ENCODE measurements at regions not wholly inside any gene's neighbourhood (a gene's known extent, or its start where the extent isn't known, plus 50 kb on each side); places are given as distances from the start of the nearest gene placed in this dataset.

DNA sequence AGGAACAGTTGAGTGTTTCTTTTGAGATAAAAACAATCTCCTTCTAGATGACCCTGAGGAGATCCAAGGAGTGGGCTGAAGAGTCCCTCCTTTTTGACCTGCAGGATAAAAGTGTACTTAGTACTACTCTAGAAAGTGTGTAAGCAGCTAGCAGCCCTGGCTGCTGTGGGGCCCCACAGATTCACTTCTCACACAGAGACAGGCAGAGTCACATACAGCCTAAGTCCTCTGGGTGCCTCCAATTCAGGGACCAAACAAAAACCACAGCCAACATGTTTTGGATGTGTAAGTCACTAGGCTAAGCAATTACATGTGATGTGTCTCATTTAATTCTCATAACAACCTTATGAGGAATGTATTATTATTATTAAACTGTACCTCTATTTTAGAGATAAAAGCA, 97.1 kb downstream of the TMEM100 start:
- Mint-ChIP-seq H3K27ac (ENCODE audit: low read depth) (no peak overlapping the region), H3K4me1 (no peaks in the 10 kb centered on the region), H3K27me3 (peaks cover 32% of the 10 kb centered on the region), H3K36me3 (ENCODE audit: insufficient read depth) (no peaks in the 10 kb centered on the region), H3K9me3 (no peaks in the 10 kb centered on the region), H3K4me3 (no peak overlapping the region)
- no peak for DNase-seq (ENCODE audit: low spot score in 2 of 2)
- ATAC-seq (replicated peaks; ENCODE audit: extremely low read depth, poor library complexity, severe bottlenecking) = no peak

DNA sequence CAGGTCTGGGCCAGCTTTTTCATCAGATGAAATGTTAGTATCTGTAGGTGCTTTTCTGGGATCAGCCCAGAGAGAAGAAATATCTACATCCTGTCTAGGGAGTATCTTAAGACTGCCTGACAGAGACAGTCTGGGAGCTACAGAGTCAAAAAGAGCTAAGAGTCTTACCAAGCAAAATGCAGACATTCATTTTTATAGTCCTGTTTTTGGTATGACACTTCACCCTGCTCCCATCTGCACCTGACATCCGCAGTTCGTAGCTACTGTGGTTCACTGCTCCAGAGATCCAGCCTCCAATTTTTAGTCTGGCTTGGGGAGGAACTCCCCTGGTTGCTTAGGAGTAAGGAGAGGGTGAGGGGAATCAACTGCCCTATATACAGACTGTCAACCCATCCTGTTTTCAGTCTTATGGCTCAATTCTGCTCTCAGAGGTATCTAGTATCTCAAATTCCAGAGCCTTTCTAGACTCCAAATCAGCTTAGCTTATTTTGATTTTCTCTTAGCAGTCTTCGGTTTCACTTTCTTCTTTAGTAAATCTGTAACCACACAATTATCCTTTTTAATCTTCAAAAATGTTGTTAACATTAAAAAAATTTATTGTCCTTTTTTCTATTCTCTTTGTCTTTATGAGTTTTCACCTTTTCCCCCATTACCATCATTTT, 97.8 kb downstream of the TMEM100 start:
- Mint-ChIP-seq H3K36me3 (ENCODE audit: insufficient read depth) (no peaks in the 10 kb centered on the region), H3K27me3 (peaks cover 32% of the 10 kb centered on the region), H3K9me3 (no peaks in the 10 kb centered on the region), H3K4me1 (no peaks in the 10 kb centered on the region), H3K4me3 (no peak overlapping the region), H3K27ac (ENCODE audit: low read depth) (no peak overlapping the region)
- no peak for DNase-seq (ENCODE audit: low spot score in 2 of 2)
- ATAC-seq (replicated peaks; ENCODE audit: extremely low read depth, poor library complexity, severe bottlenecking) = no peak

DNA sequence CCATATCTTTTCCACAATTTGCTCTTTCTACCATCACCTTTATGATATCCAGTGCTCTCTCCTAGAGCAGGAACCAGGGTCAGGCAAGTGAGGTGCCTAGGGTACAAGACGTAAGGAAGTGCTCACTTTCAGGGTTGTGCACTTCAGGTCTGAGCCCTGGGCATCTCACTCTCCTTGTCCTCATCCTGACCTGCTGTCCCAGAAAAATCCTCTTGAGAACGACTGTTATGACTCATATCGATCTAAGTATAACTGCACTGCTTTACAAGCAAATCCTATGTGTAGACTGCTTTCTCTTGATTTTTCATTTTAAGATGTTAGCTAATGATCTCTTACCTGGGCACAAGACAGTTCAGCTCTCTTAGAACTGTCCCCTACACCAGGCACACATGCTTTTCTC, 100.1 kb downstream of the TMEM100 start:
- H3K36me3 Mint-ChIP-seq (ENCODE audit: insufficient read depth) = no peaks in the 10 kb centered on the region
- H3K4me1 Mint-ChIP-seq = no peaks in the 10 kb centered on the region
- DNase-seq (ENCODE audit: low spot score in 2 of 2) (no peak), ATAC-seq (replicated peaks; ENCODE audit: extremely low read depth, poor library complexity, severe bottlenecking) (no peak)
- H3K9me3 Mint-ChIP-seq = no peaks in the 10 kb centered on the region
- no peak overlapping the region for H3K4me3 Mint-ChIP-seq
- H3K27me3 Mint-ChIP-seq = peaks cover 46% of the 10 kb centered on the region
- H3K27ac Mint-ChIP-seq (ENCODE audit: low read depth) = no peak overlapping the region

DNA sequence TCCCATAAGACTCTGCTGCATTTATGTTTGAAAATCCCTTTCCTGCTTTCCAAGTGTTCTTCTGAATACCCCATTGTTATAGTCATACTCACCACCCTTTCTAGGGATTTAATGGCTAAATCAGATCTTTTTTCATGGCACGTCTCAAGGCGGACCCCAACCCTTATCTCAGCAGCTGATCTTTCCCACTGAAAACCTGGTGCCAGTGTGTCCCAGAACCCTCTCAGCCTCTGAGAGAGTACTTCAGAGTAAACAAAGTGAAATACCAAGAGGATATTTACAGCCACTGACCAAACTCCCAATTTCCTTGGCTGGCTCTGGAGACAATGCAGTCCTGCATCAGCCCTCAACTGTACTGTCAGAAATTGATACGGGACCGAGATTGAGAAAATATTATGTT, 101.7 kb downstream of the TMEM100 start:
- Mint-ChIP-seq H3K36me3 (ENCODE audit: insufficient read depth) (no peaks in the 10 kb centered on the region), H3K4me3 (no peak overlapping the region), H3K4me1 (no peaks in the 10 kb centered on the region), H3K27ac (ENCODE audit: low read depth) (no peak overlapping the region), H3K9me3 (no peaks in the 10 kb centered on the region), H3K27me3 (peaks cover 46% of the 10 kb centered on the region)
- DNase-seq (ENCODE audit: low spot score in 2 of 2) (no peak), ATAC-seq (replicated peaks; ENCODE audit: extremely low read depth, poor library complexity, severe bottlenecking) (no peak)

DNA sequence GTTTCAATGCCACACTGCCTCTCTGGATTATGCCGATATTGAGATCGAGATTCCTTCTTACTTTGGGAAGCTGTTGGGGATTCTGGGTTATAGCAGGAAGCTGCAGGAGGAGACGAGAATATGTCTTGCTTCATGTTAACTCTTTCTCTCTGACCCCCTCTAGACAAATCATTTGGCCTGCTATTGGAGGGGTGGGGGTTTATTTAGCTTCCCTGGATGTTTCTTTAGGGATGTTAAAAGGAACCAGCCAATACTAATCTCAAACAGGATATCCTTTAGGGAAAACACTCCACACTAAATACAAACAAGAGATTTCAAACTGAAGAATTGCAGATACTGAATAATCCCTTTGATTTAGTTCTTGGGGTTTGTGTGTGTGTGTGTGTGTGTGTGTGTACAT, 102.6 kb downstream of the TMEM100 start:
- Mint-ChIP-seq H3K9me3 (no peaks in the 10 kb centered on the region), H3K27ac (ENCODE audit: low read depth) (no peak overlapping the region), H3K4me1 (no peaks in the 10 kb centered on the region), H3K27me3 (peaks cover 46% of the 10 kb centered on the region), H3K4me3 (no peak overlapping the region), H3K36me3 (ENCODE audit: insufficient read depth) (no peaks in the 10 kb centered on the region)
- no peak for DNase-seq (ENCODE audit: low spot score in 2 of 2)
- no peak for ATAC-seq (replicated peaks; ENCODE audit: extremely low read depth, poor library complexity, severe bottlenecking)

DNA sequence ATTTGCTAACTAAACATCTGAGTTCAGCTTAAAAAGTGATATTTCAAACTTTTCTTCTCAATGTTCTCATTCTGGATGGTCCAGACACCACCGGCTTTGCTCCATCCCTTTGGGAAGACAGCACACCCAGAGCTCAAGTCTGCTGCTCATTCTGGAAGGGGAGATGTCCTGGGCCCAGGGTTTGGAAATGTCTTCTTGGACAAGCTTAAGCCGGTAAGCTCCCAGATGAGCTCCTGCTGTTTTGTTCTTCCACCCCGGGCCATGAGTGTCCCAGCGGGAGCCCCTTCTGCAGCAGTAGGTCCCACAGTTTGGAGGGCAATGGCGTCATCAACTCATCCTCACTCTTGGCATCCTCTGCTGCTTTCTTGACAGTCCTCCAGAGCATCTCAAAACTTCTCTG, 105.2 kb downstream of the TMEM100 start:
- H3K36me3 Mint-ChIP-seq (ENCODE audit: insufficient read depth) = no peaks in the 10 kb centered on the region
- H3K27me3 Mint-ChIP-seq = peaks cover 24% of the 10 kb centered on the region
- H3K4me3 Mint-ChIP-seq = no peak overlapping the region
- H3K27ac Mint-ChIP-seq (ENCODE audit: low read depth) = no peak overlapping the region
- H3K9me3 Mint-ChIP-seq = no peaks in the 10 kb centered on the region
- DNase-seq (ENCODE audit: low spot score in 2 of 2) (no peak), ATAC-seq (replicated peaks; ENCODE audit: extremely low read depth, poor library complexity, severe bottlenecking) (no peak)
- H3K4me1 Mint-ChIP-seq = no peaks in the 10 kb centered on the region

DNA sequence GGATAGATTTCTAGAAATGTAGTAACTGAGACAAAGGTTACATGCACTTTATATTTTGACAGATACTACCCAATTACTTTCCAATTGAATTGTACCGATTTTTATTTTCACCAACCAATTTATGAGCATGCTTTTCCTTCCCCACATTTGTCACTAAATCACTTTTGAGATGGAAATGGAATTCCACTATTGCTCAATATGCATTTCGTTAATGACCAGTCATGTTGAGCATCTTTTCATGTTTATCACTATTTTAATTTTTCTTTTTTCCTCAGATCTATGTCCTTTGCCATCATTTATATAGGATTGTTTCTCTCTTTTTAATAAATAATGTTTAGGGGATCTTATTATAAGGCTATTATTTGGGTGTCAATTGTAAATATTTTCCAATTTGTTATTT, 102.8 kb upstream of the SMIM36 start:
- Mint-ChIP-seq H3K9me3 (no peaks in the 10 kb centered on the region), H3K27ac (ENCODE audit: low read depth) (no peak overlapping the region), H3K4me3 (no peak overlapping the region), H3K4me1 (no peaks in the 10 kb centered on the region), H3K27me3 (peaks cover 13% of the 10 kb centered on the region), H3K36me3 (ENCODE audit: insufficient read depth) (peaks cover 2% of the 10 kb centered on the region)
- ATAC-seq (replicated peaks; ENCODE audit: extremely low read depth, poor library complexity, severe bottlenecking) = no peak
- DNase-seq (ENCODE audit: low spot score in 2 of 2) = no peak

DNA sequence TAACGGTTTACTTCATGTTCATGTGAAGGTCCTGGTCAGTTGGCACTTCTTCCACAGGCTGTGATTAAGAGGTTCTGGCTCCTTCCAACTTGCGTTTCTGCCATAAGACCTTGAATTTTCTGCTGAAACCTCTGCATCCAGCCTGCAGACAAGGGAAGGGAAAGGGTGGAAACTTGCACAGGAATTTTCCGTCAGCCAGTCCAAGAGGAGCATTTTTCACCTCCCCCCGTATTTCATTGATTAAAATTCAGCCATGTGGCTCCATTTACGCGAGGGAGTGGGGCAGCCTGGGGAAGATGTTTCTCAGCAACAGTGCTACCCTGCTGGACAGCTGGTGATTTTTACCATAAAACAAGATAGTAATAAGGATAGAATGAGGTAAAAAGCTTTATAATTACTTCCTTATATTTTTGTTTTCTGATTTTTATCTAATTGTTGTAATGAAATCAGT, 101.5 kb upstream of the SMIM36 start:
- no peaks in the 10 kb centered on the region for H3K4me1 Mint-ChIP-seq
- H3K27me3 Mint-ChIP-seq = peaks cover 3% of the 10 kb centered on the region
- H3K4me3 Mint-ChIP-seq = no peak overlapping the region
- no peak for DNase-seq (ENCODE audit: low spot score in 2 of 2)
- no peak overlapping the region for H3K27ac Mint-ChIP-seq (ENCODE audit: low read depth)
- no peak for ATAC-seq (replicated peaks; ENCODE audit: extremely low read depth, poor library complexity, severe bottlenecking)
- H3K9me3 Mint-ChIP-seq = no peaks in the 10 kb centered on the region
- peaks cover 2% of the 10 kb centered on the region for H3K36me3 Mint-ChIP-seq (ENCODE audit: insufficient read depth)

DNA sequence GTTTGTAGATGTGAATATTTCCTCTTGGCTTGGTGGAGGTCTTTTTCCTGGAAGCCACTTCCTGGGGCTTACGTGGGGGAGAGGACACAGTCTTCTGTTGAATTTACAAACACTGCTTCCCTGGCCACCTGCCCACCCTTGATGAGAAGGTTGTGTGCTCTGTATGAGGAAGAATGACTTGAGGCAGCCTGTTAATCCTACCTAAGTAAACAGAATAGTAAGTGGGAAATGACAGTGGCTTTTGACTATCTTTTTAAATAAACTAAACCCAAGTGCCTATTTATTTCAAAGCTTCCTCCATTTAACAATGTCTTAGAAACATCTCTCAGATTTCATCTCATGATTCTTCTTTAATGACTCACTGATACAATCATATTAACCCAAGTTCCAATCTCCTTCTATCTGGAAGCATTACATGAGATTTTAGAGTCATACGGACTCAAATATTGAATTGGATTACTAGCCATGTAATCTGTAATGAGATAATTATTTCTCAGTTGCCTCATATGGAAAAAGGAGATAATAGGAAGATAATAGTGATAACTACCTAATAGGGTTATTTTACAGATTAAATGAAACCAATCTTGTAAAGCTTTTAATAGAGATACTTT, 96.6 kb upstream of the SMIM36 start:
- Mint-ChIP-seq H3K27ac (ENCODE audit: low read depth) (no peak overlapping the region), H3K36me3 (ENCODE audit: insufficient read depth) (peaks cover 2% of the 10 kb centered on the region), H3K4me3 (no peak overlapping the region), H3K27me3 (peaks cover 43% of the 10 kb centered on the region), H3K4me1 (no peaks in the 10 kb centered on the region), H3K9me3 (no peaks in the 10 kb centered on the region)
- no peak for DNase-seq (ENCODE audit: low spot score in 2 of 2)
- ATAC-seq (replicated peaks; ENCODE audit: extremely low read depth, poor library complexity, severe bottlenecking) = no peak

DNA sequence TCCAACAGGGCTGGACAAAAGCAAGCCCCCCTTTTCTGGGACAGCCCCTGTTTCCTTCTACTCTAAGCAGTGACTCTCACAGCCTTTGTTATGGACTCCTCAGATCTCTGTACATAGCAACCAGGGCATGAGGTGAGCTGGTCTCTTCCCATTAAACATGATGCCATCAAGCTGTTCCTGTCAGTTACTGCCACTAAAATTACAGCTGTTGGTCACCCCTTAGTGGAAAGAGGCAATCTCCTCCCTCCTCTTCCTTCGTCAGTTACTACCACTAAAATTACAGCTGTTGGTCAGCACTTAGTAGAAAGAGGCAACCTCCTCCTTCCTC, 95.2 kb upstream of the SMIM36 start:
- DNase-seq (ENCODE audit: low spot score in 2 of 2) (no peak), ATAC-seq (replicated peaks; ENCODE audit: extremely low read depth, poor library complexity, severe bottlenecking) (no peak)
- H3K4me3 Mint-ChIP-seq = no peak overlapping the region
- H3K9me3 Mint-ChIP-seq = no peaks in the 10 kb centered on the region
- H3K36me3 Mint-ChIP-seq (ENCODE audit: insufficient read depth) = peaks cover 2% of the 10 kb centered on the region
- peaks cover 56% of the 10 kb centered on the region for H3K27me3 Mint-ChIP-seq
- H3K4me1 Mint-ChIP-seq = no peaks in the 10 kb centered on the region
- no peak overlapping the region for H3K27ac Mint-ChIP-seq (ENCODE audit: low read depth)

DNA sequence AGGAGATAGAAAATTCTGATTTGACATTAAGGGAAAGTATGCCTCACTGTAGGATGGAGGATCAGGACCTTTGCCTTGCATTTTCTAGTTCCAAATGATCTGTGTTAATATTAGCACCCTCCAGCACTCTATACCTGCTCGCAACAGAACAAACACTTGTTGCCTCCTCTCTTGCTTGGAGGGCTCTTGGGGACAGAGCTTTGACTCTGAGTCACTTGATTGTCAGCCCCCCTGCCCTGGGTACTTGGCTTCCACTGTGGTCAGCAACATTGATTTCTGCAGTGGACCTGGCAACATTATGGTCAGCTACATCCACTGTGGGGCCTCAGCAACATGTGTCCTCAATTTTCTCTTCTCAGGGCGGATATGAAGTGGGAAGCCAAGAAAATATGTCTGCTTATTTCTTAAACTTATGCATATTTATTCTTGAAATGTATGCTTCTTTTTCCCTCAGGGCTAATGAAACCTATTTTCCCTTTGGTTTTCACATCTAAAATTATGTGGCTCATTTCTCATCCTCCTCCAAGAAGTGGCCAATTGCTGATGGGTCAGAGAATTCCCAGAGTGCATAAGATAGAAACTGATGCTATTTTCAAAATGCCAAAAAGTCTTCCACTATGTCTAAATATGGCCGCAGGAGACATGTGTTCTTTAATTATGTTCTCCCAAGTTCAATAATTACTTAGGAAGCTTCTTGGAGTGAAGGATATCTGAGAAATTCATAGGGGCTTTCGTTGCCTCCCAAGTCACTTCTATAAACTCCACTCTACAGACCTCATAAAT, 94.6 kb upstream of the SMIM36 start:
- ATAC-seq (replicated peaks; ENCODE audit: extremely low read depth, poor library complexity, severe bottlenecking) = no peak
- Mint-ChIP-seq H3K4me1 (no peaks in the 10 kb centered on the region), H3K27ac (ENCODE audit: low read depth) (no peak overlapping the region)

DNA sequence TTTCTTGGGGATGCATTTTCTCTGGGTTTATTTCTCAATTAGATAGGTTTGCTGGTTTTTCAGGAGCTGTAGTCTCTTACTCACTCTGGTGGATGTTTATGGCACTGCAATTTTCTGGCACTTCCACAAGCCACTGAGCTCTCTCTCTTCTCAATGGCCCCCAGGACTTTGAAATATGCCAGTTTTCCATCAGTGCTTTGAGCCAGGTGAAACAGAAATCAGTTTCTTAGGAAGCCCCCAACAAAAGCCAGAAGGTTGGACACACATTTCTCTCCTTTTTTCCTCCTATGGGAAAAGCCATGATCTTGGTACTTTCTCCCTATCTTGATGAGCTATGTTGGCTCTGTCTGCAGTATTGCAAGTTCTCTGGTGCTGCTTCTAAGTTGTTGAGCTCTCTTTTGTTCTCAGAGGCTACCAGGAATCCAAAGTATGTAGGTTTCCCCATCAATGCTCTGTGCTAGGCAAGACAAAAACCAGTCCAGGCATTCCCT, 90.7 kb upstream of the SMIM36 start:
- DNase-seq (ENCODE audit: low spot score in 2 of 2) (no peak), ATAC-seq (replicated peaks; ENCODE audit: extremely low read depth, poor library complexity, severe bottlenecking) (no peak)
- Mint-ChIP-seq H3K4me1 (no peaks in the 10 kb centered on the region), H3K9me3 (peaks cover 21% of the 10 kb centered on the region), H3K27ac (ENCODE audit: low read depth) (no peak overlapping the region), H3K36me3 (ENCODE audit: insufficient read depth) (no peaks in the 10 kb centered on the region), H3K27me3 (peaks cover 62% of the 10 kb centered on the region), H3K4me3 (no peak overlapping the region)

More for the DNA sequence above, 94.6 kb upstream of the SMIM36 start:
- DNase-seq (ENCODE audit: low spot score in 2 of 2) = no peak
- Mint-ChIP-seq H3K4me3 (no peak overlapping the region), H3K36me3 (ENCODE audit: insufficient read depth) (peaks cover 2% of the 10 kb centered on the region), H3K9me3 (no peaks in the 10 kb centered on the region), H3K27me3 (peaks cover 62% of the 10 kb centered on the region)

DNA sequence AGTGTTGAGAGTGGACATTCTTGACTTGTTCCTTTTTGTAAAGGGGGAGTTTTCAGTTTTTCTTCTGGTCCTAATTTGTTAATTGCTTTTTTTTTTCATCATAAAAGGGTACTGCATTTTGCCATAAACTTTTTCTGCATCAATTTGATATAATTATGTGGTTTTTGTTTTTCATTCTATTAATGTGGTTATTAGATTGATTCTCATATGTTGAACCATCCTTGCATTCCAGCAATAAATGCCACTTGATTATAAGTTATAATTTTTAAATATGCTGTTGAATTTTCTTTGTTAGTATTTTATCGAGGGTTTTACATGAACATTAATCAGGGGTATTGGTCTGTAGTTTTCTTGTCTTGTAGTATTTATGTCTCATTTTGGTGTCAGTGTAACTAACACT, 87.2 kb upstream of the SMIM36 start:
- H3K36me3 Mint-ChIP-seq (ENCODE audit: insufficient read depth) = peaks cover 2% of the 10 kb centered on the region
- H3K27me3 Mint-ChIP-seq = peaks cover 55% of the 10 kb centered on the region
- DNase-seq (ENCODE audit: low spot score in 2 of 2) (no peak), ATAC-seq (replicated peaks; ENCODE audit: extremely low read depth, poor library complexity, severe bottlenecking) (no peak)
- H3K27ac Mint-ChIP-seq (ENCODE audit: low read depth) = no peak overlapping the region
- no peak overlapping the region for H3K4me3 Mint-ChIP-seq
- H3K4me1 Mint-ChIP-seq = no peaks in the 10 kb centered on the region
- H3K9me3 Mint-ChIP-seq = peaks cover 34% of the 10 kb centered on the region
